Activated T-helper 1 cell treated with anti-CD3 and anti-CD28 coated beads, Interleukin-2, amount 50 U/mL, for 16 hours (primary cell): ENCODE measurements at regions not wholly inside any gene's neighbourhood (a gene's known extent, or its start where the extent isn't known, plus 50 kb on each side); places are given as distances from the start of the nearest gene placed in this dataset.

Experiments
- DNase-seq, 2 donors: peaks; one replicate each; pipeline ENCODE4 v3.0.0-alpha.2; 2020; ENCODE audit warnings: low read depth in 1 of 2, low spot score in 1 of 2

- DNase-seq: no peak
Observed at GRCh38 chr2:128490881-128491691, 172.4 kb upstream of the HS6ST1 start.

- DNase-seq: no peak
Observed at GRCh38 chr2:128491692-128492244, 173.1 kb upstream of the HS6ST1 start.

GRCh38 chr2:128492966-128493811 lies 174.5 kb upstream of the HS6ST1 start:
- DNase-seq: no peak

- DNase-seq: no peak
Observed at GRCh38 chr2:128493880-128494279, 175.2 kb upstream of the HS6ST1 start.

GRCh38 chr2:128494307-128494639 lies 175.6 kb upstream of the HS6ST1 start:
- DNase-seq: no peak

GRCh38 chr2:128494640-128495321 lies 176.1 kb upstream of the HS6ST1 start:
- DNase-seq: no peak

- no peak for DNase-seq
Observed at GRCh38 chr2:128495996-128496547, 177.4 kb upstream of the HS6ST1 start.

GRCh38 chr2:128496700-128497099 lies 178.0 kb upstream of the HS6ST1 start:
- no peak for DNase-seq

GRCh38 chr2:128497461-128497860 lies 178.8 kb upstream of the HS6ST1 start:
- DNase-seq: no peak

- no peak for DNase-seq
Observed at GRCh38 chr2:128498086-128498485, 179.4 kb upstream of the HS6ST1 start.

GRCh38 chr2:128498589-128498988 lies 179.9 kb upstream of the HS6ST1 start:
- no peak for DNase-seq

- no peak for DNase-seq
Observed at GRCh38 chr2:128499367-128500137, 180.9 kb upstream of the HS6ST1 start.

- DNase-seq: no peak
Observed at GRCh38 chr2:128500138-128500800, 181.6 kb upstream of the HS6ST1 start.

GRCh38 chr2:128501006-128501690 lies 182.5 kb upstream of the HS6ST1 start:
- no peak for DNase-seq

GRCh38 chr2:128501700-128502099 lies 183.0 kb upstream of the HS6ST1 start:
- DNase-seq: no peak

GRCh38 chr2:128502200-128502599 lies 183.5 kb upstream of the HS6ST1 start:
- DNase-seq: no peak

- DNase-seq: no peak
Observed at GRCh38 chr2:128502638-128503246, 184.1 kb upstream of the HS6ST1 start.

- no peak for DNase-seq
Observed at GRCh38 chr2:128503399-128504245, 185.0 kb upstream of the HS6ST1 start.
